ENCODE measurements at regions not wholly inside any gene's neighbourhood (a gene's known extent, or its start where the extent isn't known, plus 50 kb on each side); places are given as distances from the start of the nearest gene placed in this dataset.

DNA sequence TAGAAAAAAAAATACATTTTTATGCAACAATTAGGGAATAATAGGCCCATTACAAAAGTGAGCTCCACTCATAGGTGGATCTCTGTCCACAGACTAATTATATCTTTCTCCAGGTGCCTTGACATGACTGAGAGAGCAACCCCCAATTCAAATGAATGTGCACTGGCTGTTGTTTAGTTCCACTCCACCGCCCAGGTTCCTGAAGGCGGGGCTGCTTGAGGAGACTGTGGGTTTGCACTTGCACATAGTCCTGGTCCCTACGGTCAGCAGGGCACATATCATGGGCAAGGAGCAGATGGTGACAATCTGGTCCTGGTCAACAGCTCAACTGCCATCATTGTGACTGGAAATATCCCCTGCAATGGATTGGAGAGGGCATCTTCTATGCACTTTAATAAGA, 195.6 kb upstream of the PWP1 start:
- peaks cover 0 to 3% (median 0%) of the 10 kb centered on the region in 6 donors for H3K9me3 Mint-ChIP-seq
- H3K27ac Mint-ChIP-seq = peak overlapping the region in 1 of 6 donors; percentile 28
- H3K4me3 Mint-ChIP-seq = no peak overlapping the region
- H3K36me3 Mint-ChIP-seq = no peaks in the 10 kb centered on the region
- DNase-seq = no peak
- peaks cover 8 to 12% of the 10 kb centered on the region in 2 donors for H3K4me1 Mint-ChIP-seq
- peaks cover 1 to 5% (median 3%) of the 10 kb centered on the region in 3 donors for H3K27me3 Mint-ChIP-seq (ENCODE audit: low read depth in 3 of 3)

GRCh38 chr12:107491856-107492255, 193.7 kb upstream of the PWP1 start:
- Mint-ChIP-seq H3K4me1 (peaks cover 8% of the 10 kb centered on the region in 2 donors), H3K4me3 (peak overlapping the region in 1 of 5 donors; percentile 23)

GRCh38 chr12:107492393-107493134, 193.0 kb upstream of the PWP1 start:
- H3K4me1 Mint-ChIP-seq = peaks cover 8% of the 10 kb centered on the region in 2 donors
- no peak for DNase-seq
- H3K4me3 Mint-ChIP-seq = peak overlapping the region in 1 of 5 donors; percentile 42
- H3K27me3 Mint-ChIP-seq (ENCODE audit: low read depth in 3 of 3) = peaks cover 2 to 4% (median 3%) of the 10 kb centered on the region in 3 donors
- H3K9me3 Mint-ChIP-seq = peaks cover 0 to 2% (median 0%) of the 10 kb centered on the region in 6 donors
- H3K36me3 Mint-ChIP-seq = no peaks in the 10 kb centered on the region
- H3K27ac Mint-ChIP-seq = peak overlapping the region in 3 of 6 donors; percentile 15 to 58 (median 48)

More at GRCh38 chr12:107491856-107492255, 193.7 kb upstream of the PWP1 start:
- no peak for DNase-seq
- no peak overlapping the region for H3K27ac Mint-ChIP-seq
- no peaks in the 10 kb centered on the region for H3K36me3 Mint-ChIP-seq
- H3K9me3 Mint-ChIP-seq = peaks cover 0 to 3% (median 0%) of the 10 kb centered on the region in 6 donors
- H3K27me3 Mint-ChIP-seq (ENCODE audit: low read depth in 3 of 3) = peaks cover 2 to 5% (median 3%) of the 10 kb centered on the region in 3 donors

- Mint-ChIP-seq H3K36me3 (no peaks in the 10 kb centered on the region), H3K27ac (peak overlapping the region in 1 of 6 donors; percentile 58), H3K4me1 (peaks cover 8% of the 10 kb centered on the region in 2 donors), H3K27me3 (ENCODE audit: low read depth in 3 of 3) (peaks cover 0 to 4% (median 2%) of the 10 kb centered on the region in 3 donors), H3K4me3 (no peak overlapping the region), H3K9me3 (no peaks in the 10 kb centered on the region)
- DNase-seq = no peak
Measured at GRCh38 chr12:107493135-107493494, 192.5 kb upstream of the PWP1 start.

- Mint-ChIP-seq H3K4me3 (no peak overlapping the region), H3K27me3 (ENCODE audit: low read depth in 3 of 3) (peaks cover 0 to 3% (median 2%) of the 10 kb centered on the region in 3 donors), H3K4me1 (peaks cover 8% of the 10 kb centered on the region in 2 donors), H3K36me3 (no peaks in the 10 kb centered on the region), H3K27ac (no peak overlapping the region), H3K9me3 (no peaks in the 10 kb centered on the region)
- DNase-seq = no peak
Measured at GRCh38 chr12:107493666-107494065, 191.9 kb upstream of the PWP1 start.

DNA sequence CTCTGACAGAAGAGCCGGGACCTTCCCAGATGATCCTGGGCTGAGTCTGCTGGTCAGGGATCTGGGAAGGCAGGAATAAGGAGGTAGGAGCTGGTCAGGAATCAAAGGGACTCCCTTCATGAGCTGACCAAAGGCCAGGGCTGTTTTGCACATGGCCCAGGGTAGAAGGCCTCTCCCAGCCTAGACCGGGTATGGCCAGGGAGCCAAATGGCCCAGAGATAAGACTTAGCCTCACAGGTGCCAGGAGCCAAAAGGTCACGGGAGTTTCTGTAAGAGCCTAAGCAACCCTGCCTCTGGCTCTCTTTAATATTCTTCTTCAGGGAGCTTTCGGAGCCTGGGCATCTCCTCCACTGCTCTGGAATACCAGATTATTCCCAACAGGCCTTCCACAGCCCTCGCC, 191.3 kb upstream of the PWP1 start:
- Mint-ChIP-seq H3K27ac (no peak overlapping the region), H3K27me3 (ENCODE audit: low read depth in 3 of 3) (peaks cover 0 to 3% (median 2%) of the 10 kb centered on the region in 3 donors), H3K36me3 (no peaks in the 10 kb centered on the region), H3K4me3 (no peak overlapping the region), H3K4me1 (peaks cover 8% of the 10 kb centered on the region in 2 donors), H3K9me3 (no peaks in the 10 kb centered on the region)
- DNase-seq = no peak

DNA sequence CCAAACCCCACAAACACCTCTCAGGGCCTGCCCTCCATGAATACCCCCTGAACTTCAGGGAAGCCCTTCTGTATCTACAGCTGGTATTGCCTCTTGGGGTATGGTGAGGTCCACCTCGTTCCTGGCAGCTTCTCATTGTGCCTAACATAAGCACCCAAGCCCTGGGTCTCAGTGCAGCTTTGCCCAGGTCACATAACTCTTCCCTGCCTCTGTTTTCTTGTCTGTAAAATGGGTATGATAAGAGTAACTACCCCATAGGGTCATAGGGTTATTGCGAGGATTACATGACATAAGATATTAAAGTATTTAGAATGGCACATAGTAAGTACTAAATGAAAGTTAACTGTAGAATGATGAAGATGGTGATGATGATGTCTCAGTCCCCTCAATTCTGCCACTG, 190.0 kb upstream of the PWP1 start:
- peaks cover 8% of the 10 kb centered on the region in 2 donors for H3K4me1 Mint-ChIP-seq
- H3K4me3 Mint-ChIP-seq = no peak overlapping the region
- no peaks in the 10 kb centered on the region for H3K9me3 Mint-ChIP-seq
- peaks cover 0 to 3% (median 2%) of the 10 kb centered on the region in 3 donors for H3K27me3 Mint-ChIP-seq (ENCODE audit: low read depth in 3 of 3)
- H3K36me3 Mint-ChIP-seq = no peaks in the 10 kb centered on the region
- H3K27ac Mint-ChIP-seq = peak overlapping the region in 1 of 6 donors; percentile 65
- no peak for DNase-seq

DNA sequence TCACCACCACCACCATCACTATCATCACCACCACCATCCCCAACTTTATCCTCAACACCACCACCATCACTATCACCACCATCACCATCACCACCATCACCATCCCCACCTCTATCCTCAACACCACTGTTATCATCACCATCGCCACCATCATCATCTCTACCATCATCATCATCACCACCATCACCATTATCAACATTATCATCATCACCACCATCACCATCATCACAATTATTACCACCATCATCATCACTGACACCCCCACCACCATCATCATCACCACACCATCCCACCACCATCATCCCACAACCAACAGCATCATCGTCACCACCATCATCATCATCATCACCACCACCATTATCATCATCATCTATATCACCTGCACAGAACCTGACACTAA, 188.4 kb upstream of the PWP1 start:
- peaks cover 0 to 5% (median 3%) of the 10 kb centered on the region in 3 donors for H3K27me3 Mint-ChIP-seq (ENCODE audit: low read depth in 3 of 3)
- H3K4me1 Mint-ChIP-seq = peaks cover 17 to 22% of the 10 kb centered on the region in 2 donors
- H3K9me3 Mint-ChIP-seq = no peaks in the 10 kb centered on the region
- peak overlapping the region in 1 of 6 donors; percentile 6 for H3K27ac Mint-ChIP-seq
- DNase-seq = no peak
- no peak overlapping the region for H3K4me3 Mint-ChIP-seq
- H3K36me3 Mint-ChIP-seq = peaks cover 0 to 3% (median 0%) of the 10 kb centered on the region in 3 donors

GRCh38 chr12:107500307-107500706, 185.3 kb upstream of the PWP1 start:
- no peak overlapping the region for H3K4me3 Mint-ChIP-seq
- peaks cover 14 to 20% of the 10 kb centered on the region in 2 donors for H3K4me1 Mint-ChIP-seq
- no peaks in the 10 kb centered on the region for H3K9me3 Mint-ChIP-seq
- no peak for DNase-seq
- peak overlapping the region in 1 of 6 donors; percentile 9 for H3K27ac Mint-ChIP-seq
- H3K36me3 Mint-ChIP-seq = peaks cover 0 to 7% (median 0%) of the 10 kb centered on the region in 3 donors
- H3K27me3 Mint-ChIP-seq (ENCODE audit: low read depth in 3 of 3) = peaks cover 0 to 5% (median 3%) of the 10 kb centered on the region in 3 donors

- peaks cover 14 to 20% of the 10 kb centered on the region in 2 donors for H3K4me1 Mint-ChIP-seq
- H3K36me3 Mint-ChIP-seq = peaks cover 0 to 7% (median 0%) of the 10 kb centered on the region in 3 donors
- peak overlapping the region in 1 of 6 donors; percentile 25 for H3K27ac Mint-ChIP-seq
- peaks cover 0 to 10% (median 3%) of the 10 kb centered on the region in 3 donors for H3K27me3 Mint-ChIP-seq (ENCODE audit: low read depth in 3 of 3)
- H3K9me3 Mint-ChIP-seq = no peaks in the 10 kb centered on the region
- peak overlapping the region in 1 of 5 donors; percentile 3 for H3K4me3 Mint-ChIP-seq
- no peak for DNase-seq
Measured at GRCh38 chr12:107501681-107502080, 183.9 kb upstream of the PWP1 start.

DNA sequence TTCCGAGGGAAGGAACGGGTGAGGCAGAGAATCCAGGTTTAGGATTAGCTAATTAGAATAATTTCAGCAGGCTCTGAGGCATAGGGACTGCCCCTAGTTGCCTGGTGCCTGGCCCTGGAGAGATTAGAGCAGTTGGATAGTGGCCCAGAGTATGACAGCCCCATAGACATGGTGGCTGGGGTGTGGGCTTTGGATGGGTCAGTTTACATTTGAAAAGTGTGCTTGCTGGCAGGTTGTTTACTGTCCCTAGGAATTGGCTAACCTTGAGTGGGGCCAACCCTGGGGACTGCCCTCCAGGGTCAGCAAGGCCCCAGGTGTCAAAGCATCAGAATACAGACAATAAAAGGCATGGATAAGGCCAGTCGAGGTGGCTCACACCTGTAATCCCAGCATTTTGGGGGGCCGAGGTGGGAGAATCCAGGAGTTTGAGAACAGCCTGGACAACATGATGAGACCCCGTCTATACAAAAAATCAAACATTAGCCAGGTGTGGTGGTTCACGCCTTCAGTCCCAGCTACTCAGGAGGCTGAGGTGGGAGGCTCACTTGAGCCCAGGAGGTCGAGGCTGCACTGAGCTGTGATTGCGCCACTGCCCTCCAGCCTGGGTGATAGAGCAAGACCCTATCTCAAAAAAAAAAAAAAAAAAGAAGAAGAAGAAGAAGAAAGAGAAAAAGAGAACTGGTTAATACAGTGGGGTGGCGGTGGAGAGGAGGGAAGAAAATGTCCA, 182.3 kb upstream of the PWP1 start:
- peaks cover 0 to 1% (median 0%) of the 10 kb centered on the region in 6 donors for H3K9me3 Mint-ChIP-seq

GRCh38 chr12:107503887-107504885, 181.4 kb upstream of the PWP1 start:
- no peak for DNase-seq
- Mint-ChIP-seq H3K9me3 (peaks cover 0 to 1% (median 0%) of the 10 kb centered on the region in 6 donors), H3K27me3 (ENCODE audit: low read depth in 3 of 3) (peaks cover 0 to 14% (median 3%) of the 10 kb centered on the region in 3 donors), H3K27ac (no peak overlapping the region), H3K4me1 (peaks cover 14 to 20% of the 10 kb centered on the region in 2 donors), H3K36me3 (peaks cover 0 to 7% (median 0%) of the 10 kb centered on the region in 3 donors), H3K4me3 (no peak overlapping the region)

More for the DNA sequence above, 182.3 kb upstream of the PWP1 start:
- no peak overlapping the region for H3K4me3 Mint-ChIP-seq
- DNase-seq = no peak
- no peak overlapping the region for H3K27ac Mint-ChIP-seq
- H3K27me3 Mint-ChIP-seq (ENCODE audit: low read depth in 3 of 3) = peaks cover 0 to 12% (median 0%) of the 10 kb centered on the region in 3 donors
- peaks cover 14 to 20% of the 10 kb centered on the region in 2 donors for H3K4me1 Mint-ChIP-seq
- H3K36me3 Mint-ChIP-seq = peaks cover 0 to 7% (median 0%) of the 10 kb centered on the region in 3 donors

- H3K27ac Mint-ChIP-seq = no peak overlapping the region
Measured at GRCh38 chr12:107509421-107509820, 176.2 kb upstream of the PWP1 start.

More at GRCh38 chr12:107509421-107509820, 176.2 kb upstream of the PWP1 start:
- Mint-ChIP-seq H3K4me1 (peaks cover 0 to 6% of the 10 kb centered on the region in 2 donors), H3K9me3 (peaks cover 0 to 1% (median 0%) of the 10 kb centered on the region in 6 donors), H3K36me3 (peaks cover 0 to 4% (median 0%) of the 10 kb centered on the region in 3 donors), H3K4me3 (no peak overlapping the region), H3K27me3 (ENCODE audit: low read depth in 3 of 3) (peaks cover 0 to 14% (median 3%) of the 10 kb centered on the region in 3 donors)
- DNase-seq = no peak
